GM18907 (cell line): ENCODE measurements at regions not wholly inside any gene's neighbourhood (a gene's known extent, or its start where the extent isn't known, plus 50 kb on each side); places are given as distances from the start of the nearest gene placed in this dataset.
"Not testable (repeated sequence)": the region's sequence is repeated elsewhere in the genome, so short reads cannot be mapped to it uniquely, and the experiment has no call there.

Source experiments
- ATAC-seq: cut with Tn5 transposase; IDR thresholded peaks from one replicate; pipeline ENCODE4 v1.9.1; 2021; ENCODE audit warnings: mild to moderate bottlenecking, moderate library complexity; ENCODE audit not compliant: unreplicated experiment

DNA sequence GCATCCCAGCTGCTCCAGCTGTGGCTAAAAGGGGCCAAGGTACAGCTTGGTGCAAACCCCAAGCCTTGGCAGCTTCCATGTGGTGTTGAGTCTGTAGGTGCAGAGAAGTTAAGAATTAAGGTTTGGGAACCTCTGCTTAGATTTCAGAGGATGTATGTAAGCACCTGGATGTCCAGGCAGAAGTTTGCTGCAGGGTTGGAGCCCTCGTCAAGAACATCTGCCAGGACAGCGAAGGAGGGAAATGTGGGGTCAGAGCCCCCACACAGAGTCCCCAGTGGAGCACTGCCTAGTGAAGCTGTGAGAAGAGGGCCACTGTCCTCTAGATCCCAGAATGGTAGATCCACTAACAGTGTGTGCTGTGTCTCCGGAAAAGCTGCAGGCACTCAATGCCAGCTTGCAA is 236.2 kb upstream of the ADRA1B start:
- no peak for ATAC-seq

DNA sequence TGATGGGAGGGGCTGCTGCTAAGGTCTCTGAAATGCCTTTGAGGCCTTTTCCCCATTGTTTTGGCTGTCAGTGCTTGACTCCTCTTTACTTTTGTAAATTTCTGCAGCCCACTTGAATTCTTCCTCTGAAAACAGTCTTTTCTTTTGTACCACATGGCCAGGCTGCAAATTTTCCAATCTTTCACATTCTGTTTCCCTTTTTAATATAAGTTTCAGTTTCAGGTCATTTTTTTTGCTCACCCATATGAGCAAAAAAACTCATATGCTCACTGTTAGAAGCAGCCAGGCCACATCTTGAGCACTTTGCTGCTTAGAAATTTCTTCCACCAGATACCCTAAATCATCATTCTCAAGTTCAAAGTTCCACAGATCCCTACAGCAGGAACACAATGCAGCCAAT is 234.6 kb upstream of the ADRA1B start:
- no peak for ATAC-seq

DNA sequence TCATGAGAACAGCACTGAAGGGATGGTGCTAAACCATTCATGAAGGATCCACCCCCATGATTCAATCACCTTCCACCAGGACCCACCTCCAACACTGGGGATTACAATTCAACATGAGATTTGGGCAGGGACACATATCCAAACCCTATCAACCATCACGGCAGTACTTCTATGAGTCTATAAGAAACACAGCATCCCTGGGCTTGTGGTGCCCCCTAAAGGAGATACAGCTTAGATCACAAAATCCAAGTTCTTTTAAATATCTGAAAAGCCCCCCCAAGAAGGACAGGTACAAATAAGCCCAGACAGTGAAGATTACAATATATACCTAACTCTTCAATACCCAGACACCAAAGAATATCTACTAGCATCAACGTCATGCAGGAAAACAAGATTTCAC is 233.7 kb upstream of the ADRA1B start:
- ATAC-seq = no peak

DNA sequence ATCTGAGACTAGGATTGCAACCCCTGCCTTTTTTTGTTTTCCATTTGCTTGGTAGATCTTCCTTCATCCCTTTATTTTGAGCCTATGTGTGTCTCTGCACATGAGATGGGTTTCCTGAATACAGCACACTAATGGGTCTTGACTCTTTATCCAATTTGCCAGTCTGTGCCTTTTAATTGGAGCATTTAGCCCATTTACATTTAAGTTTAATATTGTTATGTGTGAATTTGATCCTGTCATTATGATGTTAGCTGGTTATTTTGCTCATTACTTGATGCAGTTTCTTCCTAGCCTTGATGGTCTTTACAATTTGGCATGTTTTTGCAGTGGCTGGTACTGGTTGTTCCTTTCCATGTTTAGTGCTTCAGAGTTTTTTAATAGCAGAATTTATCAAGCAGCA is 228.4 kb upstream of the ADRA1B start:
- not testable (repeated sequence) for ATAC-seq

DNA sequence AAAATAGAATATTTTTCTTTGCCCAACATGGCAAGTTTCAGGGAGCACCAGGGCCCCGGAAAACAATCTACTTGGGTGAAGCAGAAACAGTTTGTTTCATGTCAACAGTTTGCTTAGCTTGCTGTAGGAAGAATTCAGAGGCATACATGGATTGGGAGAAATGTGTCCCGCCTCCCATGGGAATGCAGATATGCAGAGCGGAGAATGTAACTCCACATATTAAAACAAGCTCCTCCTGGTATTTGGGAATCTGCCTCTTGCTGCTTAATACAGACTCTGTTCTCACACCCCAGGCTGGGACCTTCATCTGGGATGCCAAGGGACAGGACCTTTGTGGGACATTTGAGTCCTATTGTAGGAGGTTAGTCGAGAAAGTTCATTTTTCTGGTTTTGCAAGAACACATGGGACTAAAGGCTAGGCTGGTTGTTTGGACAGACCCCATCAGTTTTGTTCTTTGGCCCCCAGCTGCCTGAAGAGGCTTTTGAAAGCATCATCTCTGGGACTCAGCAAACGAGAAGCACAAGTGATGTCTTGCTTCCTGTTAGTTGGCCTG is 220.5 kb upstream of the ADRA1B start:
- ATAC-seq = no peak

- ATAC-seq = no peak
These were observed 218.8 kb upstream of the ADRA1B start for GRCh38 chr5:159697530-159697929.

GRCh38 chr5:159698322-159698721 is 218.0 kb upstream of the ADRA1B start:
- ATAC-seq = no peak

DNA sequence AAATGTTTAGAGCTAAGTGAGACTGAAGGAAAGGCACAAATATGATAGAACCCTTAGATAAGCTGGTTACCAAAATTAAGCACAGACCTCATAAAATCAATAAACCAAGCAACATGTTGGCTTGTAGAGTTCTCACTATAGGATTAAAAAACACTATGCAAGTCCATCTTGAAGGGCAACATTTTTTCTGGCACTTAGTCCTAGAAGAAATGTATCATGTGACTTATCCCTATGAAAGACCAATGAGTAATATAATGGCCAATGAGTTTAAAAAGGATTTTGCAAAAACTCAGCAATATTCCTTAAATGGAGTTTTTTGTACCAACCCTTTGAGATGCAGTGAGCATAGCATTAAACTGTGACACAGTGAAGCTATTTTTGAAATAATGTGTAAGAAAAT is 216.3 kb upstream of the ADRA1B start:
- no peak for ATAC-seq

GRCh38 chr5:159702301-159702700 is 214.0 kb upstream of the ADRA1B start:
- no peak for ATAC-seq

DNA sequence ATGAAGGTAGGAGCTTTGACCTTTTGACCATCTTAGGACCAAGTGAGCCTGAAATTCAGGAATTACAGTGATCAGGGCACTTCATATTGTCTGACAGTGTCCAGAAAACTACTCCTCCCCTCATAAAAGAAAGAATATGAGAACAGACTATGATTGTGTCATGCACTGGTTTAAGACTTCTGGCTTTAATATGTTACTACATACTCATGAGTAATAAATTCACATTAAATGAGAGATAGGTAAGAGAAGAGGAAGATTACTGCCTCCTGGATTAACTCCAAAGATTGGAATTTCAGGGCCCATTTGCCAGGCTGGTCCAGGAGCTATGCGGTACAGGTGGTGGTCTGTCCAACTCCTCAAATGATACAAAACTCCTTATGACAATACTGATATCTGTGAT is 213.5 kb upstream of the ADRA1B start:
- ATAC-seq = no peak

GRCh38 chr5:159704160-159704559 is 212.1 kb upstream of the ADRA1B start:
- no peak for ATAC-seq

GRCh38 chr5:159705948-159706347 is 210.3 kb upstream of the ADRA1B start:
- ATAC-seq = no peak

GRCh38 chr5:159708090-159708489 is 208.2 kb upstream of the ADRA1B start:
- no peak for ATAC-seq

DNA sequence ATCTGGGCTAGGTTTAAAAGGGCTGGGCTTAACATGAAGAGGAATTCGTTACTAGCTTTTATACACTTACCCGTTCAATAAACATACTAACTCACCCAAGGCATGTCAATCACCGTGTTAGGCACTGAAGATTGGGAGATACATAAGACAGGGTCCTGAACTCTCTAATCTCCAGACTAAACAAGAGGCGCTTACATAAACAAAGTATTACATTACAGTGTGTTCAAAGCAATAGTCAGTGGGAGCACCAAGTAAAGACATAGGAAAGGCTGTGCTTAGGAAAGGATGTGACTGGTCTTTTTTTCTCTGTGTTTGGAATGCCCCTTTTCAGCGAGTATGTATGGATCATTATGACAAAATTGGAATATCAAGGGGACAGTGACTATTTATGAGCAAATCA is 203.6 kb upstream of the ADRA1B start:
- no peak for ATAC-seq

- ATAC-seq = no peak
These were observed 203.0 kb upstream of the ADRA1B start for GRCh38 chr5:159713254-159713653.

DNA sequence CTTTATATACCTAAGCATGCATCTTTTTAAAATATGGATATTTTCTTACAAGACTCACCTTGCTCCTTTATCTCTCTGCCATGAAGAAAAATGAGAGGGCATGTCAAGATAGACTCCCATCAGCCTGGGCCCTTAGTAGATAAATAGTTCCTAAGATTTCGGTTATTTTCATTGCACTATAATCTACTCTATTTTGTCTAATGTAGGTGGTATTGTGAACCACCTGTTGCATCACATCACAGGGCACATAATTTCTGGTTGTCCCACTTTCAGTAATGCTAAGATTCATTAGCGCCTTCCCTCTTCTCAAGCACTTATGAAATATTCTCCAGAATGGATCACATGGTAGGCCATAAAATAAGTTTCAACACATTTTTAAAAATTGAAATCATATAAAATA is 202.5 kb upstream of the ADRA1B start:
- ATAC-seq = no peak

DNA sequence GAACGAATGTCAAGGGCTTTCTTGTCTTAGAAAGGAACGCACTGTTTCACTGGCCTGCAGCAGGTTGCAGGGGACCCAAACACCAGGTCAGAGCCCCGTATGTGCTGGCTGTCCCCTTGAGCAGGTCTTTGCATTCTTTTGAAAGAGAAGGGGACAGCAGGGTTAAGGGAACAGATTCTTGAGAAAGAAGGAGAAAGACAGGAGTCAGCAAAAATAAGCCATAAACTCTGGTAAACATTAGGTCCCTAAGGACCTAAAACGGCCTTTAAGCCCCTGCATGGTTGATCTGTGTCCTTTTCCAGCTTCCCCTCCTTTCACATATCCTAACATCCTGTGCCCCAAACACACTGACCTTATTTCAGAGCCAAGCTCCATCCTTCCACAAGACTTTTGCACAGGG is 190.8 kb upstream of the ADRA1B start:
- no peak for ATAC-seq

- ATAC-seq = no peak
These were observed 189.1 kb upstream of the ADRA1B start for GRCh38 chr5:159727167-159727566.

GRCh38 chr5:159730285-159730684 is 186.0 kb upstream of the ADRA1B start:
- ATAC-seq = no peak

DNA sequence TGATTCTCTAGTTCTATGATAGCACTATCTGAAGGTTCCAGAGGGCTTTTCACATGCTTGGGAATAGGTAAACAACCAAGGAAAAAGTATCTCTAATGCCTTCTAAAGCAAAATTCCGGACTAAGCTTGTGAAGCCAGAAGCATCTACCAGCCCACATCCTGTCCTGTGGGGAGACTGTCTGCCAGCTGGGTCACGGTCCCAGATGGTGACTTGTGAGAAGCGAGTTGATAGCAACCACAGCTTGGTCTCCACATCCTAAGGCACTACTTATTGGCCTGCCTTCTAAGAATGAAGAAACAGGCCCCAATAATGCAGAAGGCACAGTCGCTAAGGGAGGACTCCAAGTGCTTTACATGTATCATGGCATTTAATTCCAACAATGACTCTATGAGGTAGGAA is 184.1 kb upstream of the ADRA1B start:
- peak; percentile 79 for ATAC-seq

GRCh38 chr5:159734366-159734765 is 181.9 kb upstream of the ADRA1B start:
- ATAC-seq = no peak

GRCh38 chr5:159735036-159735435 is 181.2 kb upstream of the ADRA1B start:
- no peak for ATAC-seq

DNA sequence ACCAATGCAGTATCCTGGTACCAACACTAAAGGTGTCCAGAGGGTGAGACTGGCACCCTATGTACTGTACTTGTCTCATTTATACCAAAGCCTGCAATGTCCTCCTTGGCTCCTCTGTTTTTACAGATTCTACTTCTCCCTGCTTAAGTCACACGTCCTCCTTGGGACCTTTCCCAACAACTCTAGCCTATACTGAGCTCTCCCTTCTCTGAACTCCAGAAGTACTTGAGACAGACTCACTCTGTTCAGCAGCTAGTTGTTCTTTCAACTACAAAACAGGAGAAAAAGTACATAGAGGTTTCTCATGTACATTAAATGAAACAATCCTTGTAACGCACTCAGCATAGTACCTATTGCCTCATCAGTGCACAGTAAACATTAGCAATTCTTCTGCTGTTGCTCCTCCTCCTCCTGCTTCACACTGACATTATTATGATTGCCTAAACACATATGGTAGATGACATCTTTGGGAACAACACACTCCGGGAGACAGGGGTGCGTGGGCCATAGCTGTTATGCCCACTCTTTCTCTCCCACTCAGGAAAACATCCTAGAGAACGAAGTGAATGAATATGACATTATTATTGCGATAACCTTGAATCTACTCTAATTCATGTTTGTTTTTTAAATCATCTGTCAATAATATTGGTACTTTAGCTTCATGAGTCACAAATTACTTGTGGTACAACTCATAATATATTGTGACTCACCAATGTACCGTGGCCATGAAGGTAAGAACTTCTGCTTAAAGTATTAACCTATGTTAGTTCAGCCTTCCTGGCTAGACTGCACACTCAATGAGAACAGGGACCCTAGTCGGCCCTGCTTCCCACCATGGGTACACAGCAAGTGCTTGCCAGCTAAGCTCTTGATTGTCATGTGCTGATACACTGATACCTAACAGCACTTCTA is 180.3 kb upstream of the ADRA1B start:
- ATAC-seq = no peak
